SK-N-SH (cell line): ENCODE measurements at regions not wholly inside any gene's neighbourhood (a gene's known extent, or its start where the extent isn't known, plus 50 kb on each side); places are given as distances from the start of the nearest gene placed in this dataset.

ENCODE experiments used
- EP300 ChIP-seq, 2 experiments: IDR thresholded peaks; 2 replicates each; pipeline versions ENCODE4 v1.4.0 to v1.6.1; 2012; ENCODE audit warnings: borderline replicate concordance in 1 of 2, low read depth in 1 of 2, low read length in 1 of 2
- FOXJ3 ChIP-seq: sonication (generic); formaldehyde crosslinking; IDR thresholded peaks from 2 replicates; pipeline ENCODE4 v1.5.1; 2020; ENCODE audit warnings: mild to moderate bottlenecking, missing genetic modification reagents
- NRF1 ChIP-seq: IDR thresholded peaks from 2 replicates; pipeline ENCODE4 v1.6.1; 2012; ENCODE audit warnings: low read depth, mild to moderate bottlenecking, low read length
- POLR2AphosphoS5 ChIP-seq: IDR thresholded peaks from 2 replicates; pipeline ENCODE4 v1.6.1; 2012; ENCODE audit warnings: low read depth, low read length
- RFX5 ChIP-seq: IDR thresholded peaks from 2 replicates; pipeline ENCODE4 v1.6.1; 2012; ENCODE audit warnings: mild to moderate bottlenecking, improper control_type of control experiment, low read length
- TF ChIP-seq, protein P1 (sequence below): fragments of 200-600 bp; sonication (generic); IDR thresholded peaks from 2 replicates; pipeline ENCODE4 v1.6.1; 2017; ENCODE audit warnings: antibody characterized with exemption, mild to moderate bottlenecking, moderate library complexity
- TF ChIP-seq, protein P2 (sequence below): IDR thresholded peaks from 2 replicates; pipeline ENCODE4 v1.4.0; 2012; ENCODE audit warnings: low read depth, borderline replicate concordance
- TF ChIP-seq, protein P3 (sequence below): IDR thresholded peaks from 2 replicates; pipeline ENCODE4 v1.6.1; 2012; ENCODE audit warnings: mild to moderate bottlenecking, low read depth, low read length, moderate library complexity

DNA sequence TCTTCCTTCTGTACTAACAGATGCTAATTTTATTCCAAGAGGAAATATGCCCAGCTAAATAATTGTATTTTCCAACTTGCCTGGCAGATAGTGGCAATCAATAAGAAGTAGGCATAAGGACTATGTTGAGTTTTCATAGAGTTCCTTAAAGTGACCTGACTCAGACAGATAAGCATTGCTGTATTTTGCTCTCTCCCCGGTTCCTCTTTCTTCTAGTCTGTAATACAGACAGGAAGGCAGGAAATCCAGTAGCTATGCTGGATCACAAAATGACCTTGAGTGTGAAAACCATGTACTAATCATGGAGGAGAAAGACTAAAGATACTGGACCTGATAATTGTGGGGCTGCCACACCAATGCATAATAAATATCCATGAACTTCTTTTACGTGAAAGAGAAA lies 701.7 kb downstream of the CETN3 start:
- TF ChIP-seq EP300 (IDR thresholded peaks at IDR 0.05; ENCODE audit: borderline replicate concordance in 1 of 2, low read depth in 1 of 2, low read length in 1 of 2) (no peak), FOXJ3 (CRISPR knock-in tag) (no peak), NRF1 (no peak), POLR2AphosphoS5 (no peak), RFX5 (no peak)
- TF ChIP-seq, protein P1, sequence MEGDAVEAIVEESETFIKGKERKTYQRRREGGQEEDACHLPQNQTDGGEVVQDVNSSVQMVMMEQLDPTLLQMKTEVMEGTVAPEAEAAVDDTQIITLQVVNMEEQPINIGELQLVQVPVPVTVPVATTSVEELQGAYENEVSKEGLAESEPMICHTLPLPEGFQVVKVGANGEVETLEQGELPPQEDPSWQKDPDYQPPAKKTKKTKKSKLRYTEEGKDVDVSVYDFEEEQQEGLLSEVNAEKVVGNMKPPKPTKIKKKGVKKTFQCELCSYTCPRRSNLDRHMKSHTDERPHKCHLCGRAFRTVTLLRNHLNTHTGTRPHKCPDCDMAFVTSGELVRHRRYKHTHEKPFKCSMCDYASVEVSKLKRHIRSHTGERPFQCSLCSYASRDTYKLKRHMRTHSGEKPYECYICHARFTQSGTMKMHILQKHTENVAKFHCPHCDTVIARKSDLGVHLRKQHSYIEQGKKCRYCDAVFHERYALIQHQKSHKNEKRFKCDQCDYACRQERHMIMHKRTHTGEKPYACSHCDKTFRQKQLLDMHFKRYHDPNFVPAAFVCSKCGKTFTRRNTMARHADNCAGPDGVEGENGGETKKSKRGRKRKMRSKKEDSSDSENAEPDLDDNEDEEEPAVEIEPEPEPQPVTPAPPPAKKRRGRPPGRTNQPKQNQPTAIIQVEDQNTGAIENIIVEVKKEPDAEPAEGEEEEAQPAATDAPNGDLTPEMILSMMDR, result no peak
- TF ChIP-seq, protein P2, sequence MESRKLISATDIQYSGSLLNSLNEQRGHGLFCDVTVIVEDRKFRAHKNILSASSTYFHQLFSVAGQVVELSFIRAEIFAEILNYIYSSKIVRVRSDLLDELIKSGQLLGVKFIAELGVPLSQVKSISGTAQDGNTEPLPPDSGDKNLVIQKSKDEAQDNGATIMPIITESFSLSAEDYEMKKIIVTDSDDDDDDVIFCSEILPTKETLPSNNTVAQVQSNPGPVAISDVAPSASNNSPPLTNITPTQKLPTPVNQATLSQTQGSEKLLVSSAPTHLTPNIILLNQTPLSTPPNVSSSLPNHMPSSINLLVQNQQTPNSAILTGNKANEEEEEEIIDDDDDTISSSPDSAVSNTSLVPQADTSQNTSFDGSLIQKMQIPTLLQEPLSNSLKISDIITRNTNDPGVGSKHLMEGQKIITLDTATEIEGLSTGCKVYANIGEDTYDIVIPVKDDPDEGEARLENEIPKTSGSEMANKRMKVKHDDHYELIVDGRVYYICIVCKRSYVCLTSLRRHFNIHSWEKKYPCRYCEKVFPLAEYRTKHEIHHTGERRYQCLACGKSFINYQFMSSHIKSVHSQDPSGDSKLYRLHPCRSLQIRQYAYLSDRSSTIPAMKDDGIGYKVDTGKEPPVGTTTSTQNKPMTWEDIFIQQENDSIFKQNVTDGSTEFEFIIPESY, result no peak
- TF ChIP-seq, protein P3, sequence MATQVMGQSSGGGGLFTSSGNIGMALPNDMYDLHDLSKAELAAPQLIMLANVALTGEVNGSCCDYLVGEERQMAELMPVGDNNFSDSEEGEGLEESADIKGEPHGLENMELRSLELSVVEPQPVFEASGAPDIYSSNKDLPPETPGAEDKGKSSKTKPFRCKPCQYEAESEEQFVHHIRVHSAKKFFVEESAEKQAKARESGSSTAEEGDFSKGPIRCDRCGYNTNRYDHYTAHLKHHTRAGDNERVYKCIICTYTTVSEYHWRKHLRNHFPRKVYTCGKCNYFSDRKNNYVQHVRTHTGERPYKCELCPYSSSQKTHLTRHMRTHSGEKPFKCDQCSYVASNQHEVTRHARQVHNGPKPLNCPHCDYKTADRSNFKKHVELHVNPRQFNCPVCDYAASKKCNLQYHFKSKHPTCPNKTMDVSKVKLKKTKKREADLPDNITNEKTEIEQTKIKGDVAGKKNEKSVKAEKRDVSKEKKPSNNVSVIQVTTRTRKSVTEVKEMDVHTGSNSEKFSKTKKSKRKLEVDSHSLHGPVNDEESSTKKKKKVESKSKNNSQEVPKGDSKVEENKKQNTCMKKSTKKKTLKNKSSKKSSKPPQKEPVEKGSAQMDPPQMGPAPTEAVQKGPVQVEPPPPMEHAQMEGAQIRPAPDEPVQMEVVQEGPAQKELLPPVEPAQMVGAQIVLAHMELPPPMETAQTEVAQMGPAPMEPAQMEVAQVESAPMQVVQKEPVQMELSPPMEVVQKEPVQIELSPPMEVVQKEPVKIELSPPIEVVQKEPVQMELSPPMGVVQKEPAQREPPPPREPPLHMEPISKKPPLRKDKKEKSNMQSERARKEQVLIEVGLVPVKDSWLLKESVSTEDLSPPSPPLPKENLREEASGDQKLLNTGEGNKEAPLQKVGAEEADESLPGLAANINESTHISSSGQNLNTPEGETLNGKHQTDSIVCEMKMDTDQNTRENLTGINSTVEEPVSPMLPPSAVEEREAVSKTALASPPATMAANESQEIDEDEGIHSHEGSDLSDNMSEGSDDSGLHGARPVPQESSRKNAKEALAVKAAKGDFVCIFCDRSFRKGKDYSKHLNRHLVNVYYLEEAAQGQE, result no peak
